Colonic mucosa (tissue), 4 donors: ENCODE measurements at regions not wholly inside any gene's neighbourhood (a gene's known extent, or its start where the extent isn't known, plus 50 kb on each side); places are given as distances from the start of the nearest gene placed in this dataset.
"Not testable (repeated sequence)": the region's sequence is repeated elsewhere in the genome, so short reads cannot be mapped to it uniquely, and the experiment has no call there.

Source experiments
- DNase-seq: peaks from one replicate; pipeline ENCODE4 v3.0.0-alpha.2; 2020
- H3K27ac ChIP-seq: fragments of 200-600 bp; one replicate; pipeline ENCODE4 v1.8.0; 2021
- H3K27me3 ChIP-seq: fragments of 200-600 bp; one replicate; pipeline ENCODE4 v1.8.0; 2021
- H3K36me3 ChIP-seq: fragments of 200-600 bp; one replicate; pipeline ENCODE4 v1.8.0; 2021
- H3K4me1 ChIP-seq: fragments of 200-600 bp; one replicate; pipeline ENCODE4 v1.8.0; 2021; ENCODE audit warnings: mild to moderate bottlenecking
- H3K4me3 ChIP-seq: fragments of 200-600 bp; one replicate; pipeline ENCODE4 v1.8.0; 2021
- H3K9ac ChIP-seq, 2 donors: one replicate each; pipeline ENCODE4 v1.7.0; 2013; ENCODE audit warnings: control low read depth in 2 of 2, low read depth in 2 of 2, low read length in 2 of 2
- H3K9me3 ChIP-seq: fragments of 200-600 bp; one replicate; pipeline ENCODE4 v1.8.0; 2021
- intact Hi-C: fragments of 100-400 bp; cut with DNase I; formaldehyde crosslinking; loops from one replicate; pipeline ENCODE4 v1.14.1; 2022
- donor health status: healthy.
- donor health status: DM: no; HTN: no; CAD: no.
- donor health status: DM: no; HTN: no; CAD: no.

GRCh38 chr5:177845906-177846305 lies 63.2 kb upstream of the FAM153A start:
- H3K27me3 ChIP-seq, H3K36me3 ChIP-seq, H3K9me3 ChIP-seq, H3K27ac ChIP-seq, intact Hi-C loops, H3K4me3 ChIP-seq, H3K4me1 ChIP-seq, H3K9ac ChIP-seq, DNase-seq: not testable (repeated sequence)

- H3K4me1 ChIP-seq, H3K4me3 ChIP-seq, H3K9ac ChIP-seq, H3K27ac ChIP-seq, H3K36me3 ChIP-seq, intact Hi-C loops, H3K9me3 ChIP-seq, DNase-seq, H3K27me3 ChIP-seq: not testable (repeated sequence)
Measured at GRCh38 chr5:177836191-177836590, 53.5 kb upstream of the FAM153A start.
